Calu3 (cell line): ENCODE measurements at regions not wholly inside any gene's neighbourhood (a gene's known extent, or its start where the extent isn't known, plus 50 kb on each side); places are given as distances from the start of the nearest gene placed in this dataset.

Source experiments
- BruUV-seq: library from RNA; stranded (reverse); fragments of 400-500 nt; replicated peaks from 2 replicates; lab custom pipeline; 2021; lab: Mats Ljungman, UMichigan
- CTCF ChIA-PET: fragments of 300-600 bp; sonication (Branson Sonifier 250); formaldehyde crosslinking; loops from one replicate; lab custom pipeline; 2022; ENCODE audit warnings: antibody characterized with exemption; lab: Charles Lee
- DNase-seq: peaks from one replicate; pipeline ENCODE4 v3.0.0; 2022
- H3K27ac Mint-ChIP-seq: one replicate; pipeline ENCODE4 v1.8.0; 2022; ENCODE audit warnings: mixed read lengths; ENCODE audit not compliant: unreplicated experiment
- H3K27me3 Mint-ChIP-seq: one replicate; pipeline ENCODE4 v1.8.0; 2022; ENCODE audit warnings: mixed read lengths; ENCODE audit not compliant: unreplicated experiment
- H3K36me3 Mint-ChIP-seq: one replicate; pipeline ENCODE4 v1.8.0; 2022; ENCODE audit warnings: mild to moderate bottlenecking, moderate library complexity, mixed read lengths; ENCODE audit not compliant: insufficient read depth, unreplicated experiment
- H3K4me1 Mint-ChIP-seq: one replicate; pipeline ENCODE4 v1.8.0; 2022; ENCODE audit warnings: mild to moderate bottlenecking, low read depth, mixed read lengths; ENCODE audit not compliant: unreplicated experiment
- H3K4me3 Mint-ChIP-seq: one replicate; pipeline ENCODE4 v1.8.0; 2022; ENCODE audit warnings: mild to moderate bottlenecking, low read depth, moderate library complexity, mixed read lengths; ENCODE audit not compliant: unreplicated experiment
- H3K9me3 Mint-ChIP-seq: one replicate; pipeline ENCODE4 v1.8.0; 2022; ENCODE audit warnings: low read depth, mixed read lengths; ENCODE audit not compliant: unreplicated experiment
- CTCF ChIP-seq: fragments of 200-600 bp; IDR thresholded peaks from one replicate; pipeline ENCODE4 v1.8.0; 2022; ENCODE audit warnings: antibody characterized with exemption; ENCODE audit not compliant: unreplicated experiment
- intact Hi-C: fragments of 100-400 bp; cut with micrococcal nuclease; formaldehyde crosslinking; loops from one replicate; pipeline ENCODE4 v1.10.0; 2022; ENCODE audit not compliant: unreplicated experiment

GRCh38 chr1:170301596-170301995, 155.8 kb downstream of the NTMT2 start:
- TF ChIP-seq CTCF, result no peak
- DNase-seq, result no peak
- Mint-ChIP-seq H3K4me3 (no peak overlapping the region), H3K4me1 (peaks cover 5% of the 10 kb centered on the region), H3K36me3 (no peaks in the 10 kb centered on the region), H3K27ac (no peak overlapping the region), H3K27me3 (no peaks in the 10 kb centered on the region), H3K9me3 (no peaks in the 10 kb centered on the region)
- no TSS peak for BruUV-seq
- intact Hi-C loops, result no loop called here
- CTCF ChIA-PET, result no interaction called here

GRCh38 chr1:170303034-170303433, 157.3 kb downstream of the NTMT2 start:
- intact Hi-C loops, result no loop called here
- no peaks in the 10 kb centered on the region for H3K9me3 Mint-ChIP-seq
- no peak overlapping the region for H3K27ac Mint-ChIP-seq
- CTCF ChIA-PET, result no interaction called here
- H3K4me3 Mint-ChIP-seq, result no peak overlapping the region
- H3K27me3 Mint-ChIP-seq, result no peaks in the 10 kb centered on the region
- DNase-seq, result no peak
- TF ChIP-seq CTCF, result no peak
- no TSS peak for BruUV-seq
- H3K36me3 Mint-ChIP-seq, result no peaks in the 10 kb centered on the region
- no peaks in the 10 kb centered on the region for H3K4me1 Mint-ChIP-seq

- Mint-ChIP-seq H3K36me3 (no peaks in the 10 kb centered on the region), H3K27me3 (no peaks in the 10 kb centered on the region), H3K9me3 (no peaks in the 10 kb centered on the region), H3K27ac (no peak overlapping the region), H3K4me3 (no peak overlapping the region), H3K4me1 (no peaks in the 10 kb centered on the region)
- CTCF ChIA-PET, result no interaction called here
- DNase-seq, result no peak
- intact Hi-C loops, result no loop called here
- BruUV-seq, result no TSS peak
- TF ChIP-seq CTCF, result no peak
Observed at GRCh38 chr1:170305777-170306512, 160.2 kb downstream of the NTMT2 start.

- H3K9me3 Mint-ChIP-seq, result no peaks in the 10 kb centered on the region
- no peak overlapping the region for H3K27ac Mint-ChIP-seq
- CTCF ChIA-PET, result no interaction called here
- H3K36me3 Mint-ChIP-seq, result no peaks in the 10 kb centered on the region
- no peak for TF ChIP-seq CTCF
- intact Hi-C loops, result no loop called here
- no peaks in the 10 kb centered on the region for H3K4me1 Mint-ChIP-seq
- H3K27me3 Mint-ChIP-seq, result no peaks in the 10 kb centered on the region
- no peak overlapping the region for H3K4me3 Mint-ChIP-seq
- no TSS peak for BruUV-seq
- no peak for DNase-seq
Observed at GRCh38 chr1:170306513-170306910, 160.8 kb downstream of the NTMT2 start.
